ENCODE measurements at regions not wholly inside any gene's neighbourhood (a gene's known extent, or its start where the extent isn't known, plus 50 kb on each side); places are given as distances from the start of the nearest gene placed in this dataset.

GRCh38 chr15:63440756-63441155 is 59.1 kb upstream of the CA12 start:
- TF ChIP-seq NFRKB (IDR thresholded peaks at IDR 0.05) (no peak), TARDBP (IDR thresholded peaks at IDR 0.05) (no peak), CTBP1 (IDR thresholded peaks at IDR 0.05; ENCODE audit: borderline replicate concordance) (no peak), ELF4 (IDR thresholded peaks at IDR 0.05) (no peak), LEF1 (IDR thresholded peaks at IDR 0.05; ENCODE audit: borderline replicate concordance) (no peak), PKNOX1 (IDR thresholded peaks at IDR 0.05) (no peak), FOXK2 (IDR thresholded peaks at IDR 0.05) (no peak), ARNT (IDR thresholded peaks at IDR 0.05) (no peak), FOXA1 (IDR thresholded peaks at IDR 0.05) (no peak), BHLHE40 (IDR thresholded peaks at IDR 0.05; ENCODE audit: borderline replicate concordance) (no peak), HDGF (IDR thresholded peaks at IDR 0.05; ENCODE audit: borderline replicate concordance) (no peak), FOXM1 (IDR thresholded peaks at IDR 0.05; ENCODE audit: borderline replicate concordance) (no peak), SP1 (IDR thresholded peaks at IDR 0.05) (no peak), SUZ12 (IDR thresholded peaks at IDR 0.05) (no peak), ZNF384 (IDR thresholded peaks at IDR 0.05) (no peak), L3MBTL2 (conservative IDR thresholded peaks at IDR 0.05) (no peak)
- ChIA-PET POLR2A (no interaction called here), CTCF (no interaction called here)
- no peak for DNase-seq (ENCODE audit: extremely low spot score)

- TF ChIP-seq ZNF384 (IDR thresholded peaks at IDR 0.05) (no peak), SP1 (IDR thresholded peaks at IDR 0.05) (no peak)
- CTCF ChIA-PET = no interaction called here
- POLR2A ChIA-PET = no interaction called here
Observed at GRCh38 chr15:63441266-63441665, 59.6 kb upstream of the CA12 start.

GRCh38 chr15:63442080-63442479 is 60.4 kb upstream of the CA12 start:
- POLR2A ChIA-PET = no interaction called here
- DNase-seq (ENCODE audit: extremely low spot score) = no peak
- CTCF ChIA-PET = no interaction called here
- TF ChIP-seq L3MBTL2 (conservative IDR thresholded peaks at IDR 0.05) (no peak), PKNOX1 (IDR thresholded peaks at IDR 0.05) (no peak), SUZ12 (IDR thresholded peaks at IDR 0.05) (no peak), FOXA1 (IDR thresholded peaks at IDR 0.05) (no peak), TARDBP (IDR thresholded peaks at IDR 0.05) (no peak), CTBP1 (IDR thresholded peaks at IDR 0.05; ENCODE audit: borderline replicate concordance) (no peak), ZNF384 (IDR thresholded peaks at IDR 0.05) (no peak), ELF4 (IDR thresholded peaks at IDR 0.05) (no peak), LEF1 (IDR thresholded peaks at IDR 0.05; ENCODE audit: borderline replicate concordance) (no peak), FOXM1 (IDR thresholded peaks at IDR 0.05; ENCODE audit: borderline replicate concordance) (no peak), HDGF (IDR thresholded peaks at IDR 0.05; ENCODE audit: borderline replicate concordance) (no peak), BHLHE40 (IDR thresholded peaks at IDR 0.05; ENCODE audit: borderline replicate concordance) (no peak), FOXK2 (IDR thresholded peaks at IDR 0.05) (no peak), SP1 (IDR thresholded peaks at IDR 0.05) (no peak), ARNT (IDR thresholded peaks at IDR 0.05) (no peak), NFRKB (IDR thresholded peaks at IDR 0.05) (no peak)

More at GRCh38 chr15:63441266-63441665, 59.6 kb upstream of the CA12 start:
- no peak for DNase-seq (ENCODE audit: extremely low spot score)

- POLR2A ChIA-PET = interaction anchor here (1.1 kb wide), 1 partner anchor 7 kb away, joined by 3 read pairs; no protein-coding TSS in a partner anchor
- no peak for DNase-seq (ENCODE audit: extremely low spot score)
- CTCF ChIA-PET = interaction anchor here (1.7 kb wide), 1 partner anchor 22 kb away, joined by 3 read pairs; no protein-coding TSS in a partner anchor
- no peak for TF ChIP-seq ARNT (IDR thresholded peaks at IDR 0.05)
- no peak for TF ChIP-seq ZNF384 (IDR thresholded peaks at IDR 0.05)
Observed at GRCh38 chr15:63444611-63445010, 59.8 kb upstream of the USP3 start.

GRCh38 chr15:63446255-63446654 is 58.1 kb upstream of the USP3 start:
- POLR2A ChIA-PET = no interaction called here
- DNase-seq (ENCODE audit: extremely low spot score) = no peak
- TF ChIP-seq ARNT (IDR thresholded peaks at IDR 0.05) = no peak
- no peak for TF ChIP-seq FOXA1 (IDR thresholded peaks at IDR 0.05)
- no peak for TF ChIP-seq FOXK2 (IDR thresholded peaks at IDR 0.05)
- no peak for TF ChIP-seq PKNOX1 (IDR thresholded peaks at IDR 0.05)
- TF ChIP-seq SP1 (IDR thresholded peaks at IDR 0.05) = no peak
- TF ChIP-seq ZNF384 (IDR thresholded peaks at IDR 0.05) = no peak
- TF ChIP-seq SUZ12 (IDR thresholded peaks at IDR 0.05) = no peak
- TF ChIP-seq BHLHE40 (IDR thresholded peaks at IDR 0.05; ENCODE audit: borderline replicate concordance) = no peak
- TF ChIP-seq LEF1 (IDR thresholded peaks at IDR 0.05; ENCODE audit: borderline replicate concordance) = no peak
- no peak for TF ChIP-seq ELF4 (IDR thresholded peaks at IDR 0.05)
- TF ChIP-seq NFRKB (IDR thresholded peaks at IDR 0.05) = no peak
- TF ChIP-seq FOXM1 (IDR thresholded peaks at IDR 0.05; ENCODE audit: borderline replicate concordance) = no peak
- no peak for TF ChIP-seq L3MBTL2 (conservative IDR thresholded peaks at IDR 0.05)
- TF ChIP-seq HDGF (IDR thresholded peaks at IDR 0.05; ENCODE audit: borderline replicate concordance) = no peak
- no peak for TF ChIP-seq TARDBP (IDR thresholded peaks at IDR 0.05)
- CTCF ChIA-PET = interaction anchor here (1.7 kb wide), 1 partner anchor 21 kb away, joined by 5 read pairs; no protein-coding TSS in a partner anchor

GRCh38 chr15:63447017-63447676 is 57.2 kb upstream of the USP3 start:
- POLR2A ChIA-PET = no interaction called here
- CTCF ChIA-PET = interaction anchor here (0.6 to 1.7 kb wide), 3 partner anchors 20 to 45 kb away, joined by 4 to 5 read pairs (median 4); no protein-coding TSS in a partner anchor
- no peak for TF ChIP-seq BHLHE40 (IDR thresholded peaks at IDR 0.05; ENCODE audit: borderline replicate concordance)

More at GRCh38 chr15:63447017-63447676, 57.2 kb upstream of the USP3 start:
- no peak for DNase-seq (ENCODE audit: extremely low spot score)

Data from HEK293T (cell line).